ENCODE measurements at regions not wholly inside any gene's neighbourhood (a gene's known extent, or its start where the extent isn't known, plus 50 kb on each side); places are given as distances from the start of the nearest gene placed in this dataset.

DNA sequence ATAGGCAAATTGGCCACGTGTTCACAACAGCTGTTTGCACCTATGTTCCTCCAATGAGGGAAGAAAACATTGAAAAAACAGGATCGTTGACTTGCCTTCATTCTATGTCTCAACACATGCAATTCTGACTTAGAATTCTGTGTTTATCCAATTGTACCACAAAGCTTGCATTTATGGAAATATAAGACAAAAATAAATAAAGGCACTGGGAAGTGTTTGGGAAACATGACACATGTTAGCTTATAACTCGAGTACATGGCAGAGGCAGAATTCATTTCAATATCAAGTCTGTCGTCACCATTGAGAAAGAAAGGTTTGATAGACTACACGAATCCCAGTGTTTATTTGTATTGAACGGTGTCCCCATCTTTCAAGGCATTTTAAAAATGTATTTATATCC is 291.2 kb downstream of the AHR start:
- TF ChIP-seq POLR2A (IDR thresholded peaks at IDR 0.05; ENCODE audit: low read length) (no peak), NFE2L2 (conservative IDR thresholded peaks at IDR 0.05; ENCODE audit: low read length) (no peak), JUN (IDR thresholded peaks at IDR 0.05) (no peak), MYC (IDR thresholded peaks at IDR 0.05; ENCODE audit: borderline replicate concordance, low read length) (no peak), CEBPB (IDR thresholded peaks at IDR 0.05) (no peak), RFX5 (IDR thresholded peaks at IDR 0.05) (no peak), FOSL2 (IDR thresholded peaks at IDR 0.05) (no peak), FOSL2 (CRISPR knock-in tag; IDR thresholded peaks at IDR 0.05) (no peak), KDM5A (IDR thresholded peaks at IDR 0.05) (no peak), NR3C1 (IDR thresholded peaks at IDR 0.05) (no peak), CHD2 (IDR thresholded peaks at IDR 0.05; ENCODE audit: low read length, partially characterized antibody) (no peak), SMC3 (IDR thresholded peaks at IDR 0.05) (no peak)
- TF ChIP-seq, protein P1, sequence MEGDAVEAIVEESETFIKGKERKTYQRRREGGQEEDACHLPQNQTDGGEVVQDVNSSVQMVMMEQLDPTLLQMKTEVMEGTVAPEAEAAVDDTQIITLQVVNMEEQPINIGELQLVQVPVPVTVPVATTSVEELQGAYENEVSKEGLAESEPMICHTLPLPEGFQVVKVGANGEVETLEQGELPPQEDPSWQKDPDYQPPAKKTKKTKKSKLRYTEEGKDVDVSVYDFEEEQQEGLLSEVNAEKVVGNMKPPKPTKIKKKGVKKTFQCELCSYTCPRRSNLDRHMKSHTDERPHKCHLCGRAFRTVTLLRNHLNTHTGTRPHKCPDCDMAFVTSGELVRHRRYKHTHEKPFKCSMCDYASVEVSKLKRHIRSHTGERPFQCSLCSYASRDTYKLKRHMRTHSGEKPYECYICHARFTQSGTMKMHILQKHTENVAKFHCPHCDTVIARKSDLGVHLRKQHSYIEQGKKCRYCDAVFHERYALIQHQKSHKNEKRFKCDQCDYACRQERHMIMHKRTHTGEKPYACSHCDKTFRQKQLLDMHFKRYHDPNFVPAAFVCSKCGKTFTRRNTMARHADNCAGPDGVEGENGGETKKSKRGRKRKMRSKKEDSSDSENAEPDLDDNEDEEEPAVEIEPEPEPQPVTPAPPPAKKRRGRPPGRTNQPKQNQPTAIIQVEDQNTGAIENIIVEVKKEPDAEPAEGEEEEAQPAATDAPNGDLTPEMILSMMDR (IDR thresholded peaks at IDR 0.05): no peak
- TF ChIP-seq, protein P2, sequence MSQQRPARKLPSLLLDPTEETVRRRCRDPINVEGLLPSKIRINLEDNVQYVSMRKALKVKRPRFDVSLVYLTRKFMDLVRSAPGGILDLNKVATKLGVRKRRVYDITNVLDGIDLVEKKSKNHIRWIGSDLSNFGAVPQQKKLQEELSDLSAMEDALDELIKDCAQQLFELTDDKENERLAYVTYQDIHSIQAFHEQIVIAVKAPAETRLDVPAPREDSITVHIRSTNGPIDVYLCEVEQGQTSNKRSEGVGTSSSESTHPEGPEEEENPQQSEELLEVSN (IDR thresholded peaks at IDR 0.05; ENCODE audit: borderline replicate concordance, low read depth): no peak
- TF ChIP-seq, protein P3, sequence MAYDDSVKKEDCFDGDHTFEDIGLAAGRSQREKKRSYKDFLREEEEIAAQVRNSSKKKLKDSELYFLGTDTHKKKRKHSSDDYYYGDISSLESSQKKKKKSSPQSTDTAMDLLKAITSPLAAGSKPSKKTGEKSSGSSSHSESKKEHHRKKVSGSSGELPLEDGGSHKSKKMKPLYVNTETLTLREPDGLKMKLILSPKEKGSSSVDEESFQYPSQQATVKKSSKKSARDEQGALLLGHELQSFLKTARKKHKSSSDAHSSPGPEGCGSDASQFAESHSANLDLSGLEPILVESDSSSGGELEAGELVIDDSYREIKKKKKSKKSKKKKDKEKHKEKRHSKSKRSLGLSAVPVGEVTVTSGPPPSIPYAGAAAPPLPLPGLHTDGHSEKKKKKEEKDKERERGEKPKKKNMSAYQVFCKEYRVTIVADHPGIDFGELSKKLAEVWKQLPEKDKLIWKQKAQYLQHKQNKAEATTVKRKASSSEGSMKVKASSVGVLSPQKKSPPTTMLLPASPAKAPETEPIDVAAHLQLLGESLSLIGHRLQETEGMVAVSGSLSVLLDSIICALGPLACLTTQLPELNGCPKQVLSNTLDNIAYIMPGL (CRISPR knock-in tag; IDR thresholded peaks at IDR 0.05; ENCODE audit: borderline replicate concordance): no peak
